Activated naive CD4-positive, alpha-beta T cell treated with anti-CD3 and anti-CD28 coated beads for 36 hours (primary cell): ENCODE measurements at regions not wholly inside any gene's neighbourhood (a gene's known extent, or its start where the extent isn't known, plus 50 kb on each side); places are given as distances from the start of the nearest gene placed in this dataset.

Experiments used
- CTCF ChIA-PET: fragments of 350-600 bp; sonication (Branson Sonifier 250); formaldehyde crosslinking; loops from one replicate; lab custom pipeline; 2021; ENCODE audit warnings: antibody characterized with exemption; lab: Charles Lee
- DNase-seq: peaks from one replicate; pipeline ENCODE4 v3.0.0-alpha.2; 2020
- H3K27ac Mint-ChIP-seq: one replicate; pipeline ENCODE4 v1.8.0; 2021; ENCODE audit warnings: mild to moderate bottlenecking, mixed read lengths
- H3K27me3 Mint-ChIP-seq: one replicate; pipeline ENCODE4 v1.8.0; 2021; ENCODE audit warnings: low read depth, mixed read lengths
- H3K36me3 Mint-ChIP-seq: one replicate; pipeline ENCODE4 v1.8.0; 2021; ENCODE audit warnings: low read depth, mixed read lengths
- H3K4me1 Mint-ChIP-seq: one replicate; pipeline ENCODE4 v1.8.0; 2021; ENCODE audit warnings: low read depth, mixed read lengths
- H3K4me3 Mint-ChIP-seq: one replicate; pipeline ENCODE4 v1.8.0; 2021; ENCODE audit warnings: mild to moderate bottlenecking, moderate library complexity, mixed read lengths
- H3K9me3 Mint-ChIP-seq: one replicate; pipeline ENCODE4 v1.8.0; 2021; ENCODE audit warnings: mixed read lengths
- intact Hi-C: fragments of 100-400 bp; cut with micrococcal nuclease; formaldehyde crosslinking; loops from one replicate; pipeline ENCODE4 v1.15.1; 2023

DNA sequence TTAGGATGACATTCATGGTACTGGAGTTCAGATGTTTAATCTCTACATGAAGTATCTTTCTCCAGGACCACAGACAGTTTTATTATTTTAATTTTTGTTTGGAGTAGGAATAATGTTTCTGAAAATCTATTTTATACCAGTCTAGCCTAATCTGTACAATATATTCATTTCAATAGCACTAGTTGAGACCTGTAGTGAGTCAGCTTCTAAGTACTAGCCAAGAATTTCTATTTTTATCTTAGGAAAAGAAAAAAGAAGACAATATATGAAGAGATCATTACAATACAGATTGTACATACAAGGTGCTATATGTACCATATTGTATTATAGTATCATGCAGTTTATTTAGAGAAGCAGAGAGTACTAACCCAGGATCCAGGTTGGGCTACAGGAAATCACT, 826.9 kb upstream of the PIK3C3 start:
- CTCF ChIA-PET = no interaction called here
- DNase-seq = no peak
- Mint-ChIP-seq H3K4me1 (no peaks in the 10 kb centered on the region), H3K9me3 (peaks cover 16% of the 10 kb centered on the region), H3K36me3 (no peaks in the 10 kb centered on the region), H3K4me3 (no peak overlapping the region), H3K27ac (no peak overlapping the region), H3K27me3 (no peaks in the 10 kb centered on the region)
- intact Hi-C loops = no loop called here

GRCh38 chr18:41126541-41127235, 828.3 kb upstream of the PIK3C3 start:
- intact Hi-C loops = no loop called here
- H3K4me3 Mint-ChIP-seq = no peak overlapping the region
- no peak overlapping the region for H3K27ac Mint-ChIP-seq
- peaks cover 17% of the 10 kb centered on the region for H3K9me3 Mint-ChIP-seq
- DNase-seq = no peak
- H3K36me3 Mint-ChIP-seq = no peaks in the 10 kb centered on the region
- H3K4me1 Mint-ChIP-seq = no peaks in the 10 kb centered on the region
- no peaks in the 10 kb centered on the region for H3K27me3 Mint-ChIP-seq
- CTCF ChIA-PET = no interaction called here

DNA sequence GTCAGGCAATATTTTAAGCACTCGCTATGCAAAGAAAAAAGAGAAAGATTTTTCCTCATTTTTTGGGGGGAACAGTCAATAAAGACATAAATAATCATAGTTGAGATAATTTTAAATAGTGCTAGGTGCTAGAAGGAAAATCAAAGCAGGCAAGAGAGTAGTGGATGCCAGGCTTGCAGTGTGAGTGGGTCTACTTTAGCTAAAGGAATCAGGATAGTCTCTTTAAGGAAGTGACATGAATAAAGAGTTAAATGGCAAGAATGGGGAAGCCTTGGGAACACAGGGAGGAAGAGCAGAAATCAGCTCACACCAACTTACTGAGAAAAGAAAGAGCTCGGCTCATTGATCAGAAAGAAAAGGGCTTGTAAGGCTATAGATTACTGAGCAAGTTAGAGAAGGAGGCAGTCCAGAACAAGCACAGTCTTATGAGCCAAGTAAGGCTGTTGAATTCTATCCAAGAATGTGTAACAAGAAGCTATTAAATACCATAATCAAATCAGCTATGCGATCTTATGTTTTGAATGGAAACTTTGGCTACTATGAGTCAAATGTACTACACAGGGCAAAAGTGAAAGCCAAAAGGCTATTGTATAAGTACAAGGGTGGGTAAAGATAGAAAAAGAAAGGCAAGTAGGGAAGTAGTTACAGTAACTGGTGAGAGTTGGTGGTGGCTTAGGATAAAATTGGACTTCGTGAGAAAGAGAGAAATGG, 833.8 kb upstream of the PIK3C3 start:
- intact Hi-C loops = no loop called here
- Mint-ChIP-seq H3K36me3 (no peaks in the 10 kb centered on the region), H3K4me1 (no peaks in the 10 kb centered on the region), H3K4me3 (no peak overlapping the region), H3K9me3 (peaks cover 8% of the 10 kb centered on the region), H3K27me3 (no peaks in the 10 kb centered on the region), H3K27ac (no peak overlapping the region)
- no peak for DNase-seq
- CTCF ChIA-PET = no interaction called here

DNA sequence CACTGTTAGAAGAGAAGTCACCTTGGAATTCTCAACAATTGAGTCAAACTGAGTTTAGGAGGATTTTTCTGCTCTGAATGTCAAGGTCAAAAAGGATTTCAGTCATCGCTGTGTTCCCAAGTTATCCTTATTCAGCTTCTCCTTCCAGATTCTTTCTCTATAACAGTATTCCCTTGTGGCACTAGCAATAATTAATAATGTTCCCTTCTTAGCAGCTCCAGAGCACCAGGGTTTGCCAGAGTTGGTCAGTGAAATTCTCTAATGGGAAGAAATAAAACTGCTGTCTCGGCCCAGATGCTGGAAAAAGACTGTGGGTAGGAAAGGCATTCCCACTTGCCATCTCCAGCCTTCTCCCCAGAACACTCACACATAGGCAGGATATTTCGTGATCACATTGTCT, 836.0 kb upstream of the PIK3C3 start:
- Mint-ChIP-seq H3K27ac (no peak overlapping the region), H3K4me1 (no peaks in the 10 kb centered on the region), H3K9me3 (peaks cover 6% of the 10 kb centered on the region), H3K36me3 (no peaks in the 10 kb centered on the region), H3K27me3 (no peaks in the 10 kb centered on the region), H3K4me3 (no peak overlapping the region)
- CTCF ChIA-PET = interaction anchor here (0.8 kb wide), 1 partner anchor 287 kb away, joined by 3 read pairs; no protein-coding TSS in a partner anchor
- DNase-seq = no peak
- intact Hi-C loops = no loop called here

GRCh38 chr18:41113885-41114482, 841.0 kb upstream of the PIK3C3 start:
- peaks cover 13% of the 10 kb centered on the region for H3K9me3 Mint-ChIP-seq
- H3K4me1 Mint-ChIP-seq = no peaks in the 10 kb centered on the region
- no peak overlapping the region for H3K4me3 Mint-ChIP-seq
- intact Hi-C loops = no loop called here
- H3K27me3 Mint-ChIP-seq = no peaks in the 10 kb centered on the region
- CTCF ChIA-PET = no interaction called here
- no peak for DNase-seq
- H3K36me3 Mint-ChIP-seq = no peaks in the 10 kb centered on the region
- no peak overlapping the region for H3K27ac Mint-ChIP-seq

GRCh38 chr18:41099451-41099850, 855.6 kb upstream of the PIK3C3 start:
- Mint-ChIP-seq H3K27ac (no peak overlapping the region), H3K36me3 (no peaks in the 10 kb centered on the region), H3K4me1 (no peaks in the 10 kb centered on the region), H3K27me3 (no peaks in the 10 kb centered on the region), H3K9me3 (peaks cover 3% of the 10 kb centered on the region), H3K4me3 (no peak overlapping the region)
- CTCF ChIA-PET = no interaction called here
- DNase-seq = no peak
- intact Hi-C loops = no loop called here

DNA sequence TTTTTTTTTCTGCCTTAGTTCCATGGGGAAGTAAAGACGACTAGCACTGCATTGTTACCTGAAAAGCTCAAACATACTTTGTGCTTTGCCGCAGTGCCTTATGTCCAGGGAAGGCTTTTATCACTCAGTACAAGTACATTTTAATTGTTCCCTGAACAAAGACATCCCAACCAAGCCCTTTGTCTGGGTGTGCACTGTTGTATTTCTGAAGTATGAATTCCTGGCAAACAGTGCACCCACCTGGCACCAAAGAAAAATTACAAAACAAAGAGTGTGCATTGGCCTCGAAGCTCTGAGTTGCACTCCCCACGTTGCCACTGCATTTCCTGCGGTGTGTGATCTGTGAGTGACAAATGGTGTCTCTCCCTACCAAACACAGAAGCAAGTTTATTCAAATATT, 858.5 kb upstream of the PIK3C3 start:
- H3K27me3 Mint-ChIP-seq = no peaks in the 10 kb centered on the region
- H3K27ac Mint-ChIP-seq = no peak overlapping the region
- intact Hi-C loops = no loop called here
- DNase-seq = no peak
- H3K4me1 Mint-ChIP-seq = no peaks in the 10 kb centered on the region
- CTCF ChIA-PET = no interaction called here
- H3K4me3 Mint-ChIP-seq = no peak overlapping the region
- H3K36me3 Mint-ChIP-seq = no peaks in the 10 kb centered on the region
- H3K9me3 Mint-ChIP-seq = peaks cover 4% of the 10 kb centered on the region

DNA sequence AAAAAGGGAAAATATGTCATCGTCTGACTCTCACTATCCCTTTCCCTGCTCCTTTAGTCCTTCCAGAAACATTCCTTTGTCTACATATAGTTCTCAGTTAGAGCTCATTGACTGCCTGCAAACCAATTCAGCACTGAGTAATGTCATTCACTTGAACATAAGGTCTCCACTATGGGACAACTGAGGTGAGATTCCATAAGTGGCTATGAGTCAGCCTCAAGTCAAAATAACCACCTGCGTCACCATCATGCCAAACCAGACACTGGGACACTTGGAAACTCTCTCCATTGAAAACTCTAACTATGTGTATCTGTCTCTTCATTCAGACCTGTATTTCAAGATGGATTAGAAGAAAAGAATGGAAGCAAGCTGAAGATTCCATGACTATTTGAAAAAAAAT, 878.0 kb upstream of the PIK3C3 start:
- DNase-seq = no peak
- Mint-ChIP-seq H3K4me3 (no peak overlapping the region), H3K9me3 (peaks cover 5% of the 10 kb centered on the region), H3K27ac (no peak overlapping the region), H3K4me1 (no peaks in the 10 kb centered on the region), H3K27me3 (no peaks in the 10 kb centered on the region), H3K36me3 (no peaks in the 10 kb centered on the region)
- CTCF ChIA-PET = no interaction called here
- intact Hi-C loops = no loop called here

- H3K27ac Mint-ChIP-seq = no peak overlapping the region
- H3K27me3 Mint-ChIP-seq = no peaks in the 10 kb centered on the region
- no peak overlapping the region for H3K4me3 Mint-ChIP-seq
- H3K4me1 Mint-ChIP-seq = no peaks in the 10 kb centered on the region
- no peak for DNase-seq
- CTCF ChIA-PET = no interaction called here
- H3K36me3 Mint-ChIP-seq = no peaks in the 10 kb centered on the region
- intact Hi-C loops = no loop called here
- H3K9me3 Mint-ChIP-seq = peaks cover 7% of the 10 kb centered on the region
These were observed 879.8 kb upstream of the PIK3C3 start for GRCh38 chr18:41075212-41075611.

- no peak overlapping the region for H3K27ac Mint-ChIP-seq
- no peaks in the 10 kb centered on the region for H3K27me3 Mint-ChIP-seq
These were observed 881.6 kb upstream of the PIK3C3 start for GRCh38 chr18:41073372-41073954.

DNA sequence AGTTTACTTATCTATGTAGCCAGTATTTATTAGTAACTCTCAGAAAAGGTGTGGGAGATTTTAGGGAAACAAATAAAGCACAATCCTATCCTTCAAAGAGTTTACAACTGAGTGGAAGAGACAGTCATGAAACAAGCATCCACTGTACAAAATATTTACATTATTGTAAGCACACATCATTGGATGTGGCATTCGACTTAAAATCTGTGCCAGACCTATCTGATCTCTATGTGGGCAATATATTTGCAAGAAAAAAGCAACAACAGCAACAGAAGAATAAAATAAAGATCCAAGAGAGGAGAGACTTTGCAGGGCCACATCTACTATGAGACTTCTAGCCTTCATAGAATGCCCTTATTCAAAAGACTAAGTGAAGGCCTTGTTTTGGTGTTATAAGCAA, 882.1 kb upstream of the PIK3C3 start:
- Mint-ChIP-seq H3K4me3 (no peak overlapping the region), H3K27me3 (no peaks in the 10 kb centered on the region), H3K4me1 (no peaks in the 10 kb centered on the region), H3K9me3 (peaks cover 4% of the 10 kb centered on the region), H3K27ac (no peak overlapping the region), H3K36me3 (no peaks in the 10 kb centered on the region)
- CTCF ChIA-PET = no interaction called here
- intact Hi-C loops = no loop called here
- no peak for DNase-seq

More at GRCh38 chr18:41073372-41073954, 881.6 kb upstream of the PIK3C3 start:
- no peaks in the 10 kb centered on the region for H3K4me1 Mint-ChIP-seq
- intact Hi-C loops = no loop called here
- peaks cover 6% of the 10 kb centered on the region for H3K9me3 Mint-ChIP-seq
- H3K36me3 Mint-ChIP-seq = no peaks in the 10 kb centered on the region
- CTCF ChIA-PET = no interaction called here
- DNase-seq = no peak
- no peak overlapping the region for H3K4me3 Mint-ChIP-seq

DNA sequence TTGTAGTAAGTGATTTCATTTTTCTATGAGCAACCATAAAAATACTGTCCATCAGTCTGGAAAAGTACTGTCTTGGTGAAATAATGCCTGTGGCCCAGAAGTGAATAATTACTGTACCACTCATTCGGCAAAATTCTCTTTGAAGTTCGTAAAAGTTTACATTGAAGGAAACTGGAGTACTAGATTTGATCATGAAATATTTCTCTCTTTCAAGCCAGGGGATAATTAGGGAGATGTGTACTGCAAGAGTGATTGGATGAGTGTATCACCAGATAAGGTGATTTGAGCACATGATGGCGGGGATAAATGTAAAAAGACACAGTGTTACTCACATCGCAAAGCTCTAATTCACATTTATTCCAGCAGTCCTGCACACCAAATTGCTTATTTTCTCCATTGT, 883.2 kb upstream of the PIK3C3 start:
- H3K27me3 Mint-ChIP-seq = no peaks in the 10 kb centered on the region
- H3K27ac Mint-ChIP-seq = no peak overlapping the region
- DNase-seq = no peak
- intact Hi-C loops = no loop called here
- no peak overlapping the region for H3K4me3 Mint-ChIP-seq
- no peaks in the 10 kb centered on the region for H3K4me1 Mint-ChIP-seq
- no peaks in the 10 kb centered on the region for H3K36me3 Mint-ChIP-seq
- CTCF ChIA-PET = no interaction called here
- peaks cover 2% of the 10 kb centered on the region for H3K9me3 Mint-ChIP-seq
